HG02571 (cell line): ENCODE measurements at regions not wholly inside any gene's neighbourhood (a gene's known extent, or its start where the extent isn't known, plus 50 kb on each side); places are given as distances from the start of the nearest gene placed in this dataset.
A peak's percentile ranks its signal among the peaks of the same experiment; 100 is the strongest.

ENCODE experiments used
- ATAC-seq: cut with Tn5 transposase; IDR thresholded peaks from one replicate; pipeline ENCODE4 v1.9.1; 2021; ENCODE audit warnings: mild to moderate bottlenecking, moderate library complexity; ENCODE audit not compliant: unreplicated experiment

GRCh38 chr2:53452400-53452799, 315.2 kb upstream of the CHAC2 start:
- no peak for ATAC-seq

GRCh38 chr2:53450923-53451322, 316.7 kb upstream of the CHAC2 start:
- no peak for ATAC-seq

- no peak for ATAC-seq
Measured at GRCh38 chr2:53448591-53448990, 319.0 kb upstream of the CHAC2 start.

GRCh38 chr2:53448086-53448485, 319.5 kb upstream of the CHAC2 start:
- ATAC-seq: no peak

GRCh38 chr2:53445383-53446070, 322.1 kb upstream of the CHAC2 start:
- peak; percentile 89 for ATAC-seq

- no peak for ATAC-seq
Measured at GRCh38 chr2:53442783-53443182, 324.8 kb upstream of the CHAC2 start.

GRCh38 chr2:53442093-53442492, 325.5 kb upstream of the CHAC2 start:
- no peak for ATAC-seq

GRCh38 chr2:53438692-53439091, 328.9 kb upstream of the CHAC2 start:
- no peak for ATAC-seq

- no peak for ATAC-seq
Measured at GRCh38 chr2:53438100-53438499, 329.5 kb upstream of the CHAC2 start.

GRCh38 chr2:53437371-53437770, 330.2 kb upstream of the CHAC2 start:
- ATAC-seq: no peak

GRCh38 chr2:53436882-53437281, 330.7 kb upstream of the CHAC2 start:
- ATAC-seq: no peak

GRCh38 chr2:53435610-53436009, 332.0 kb upstream of the CHAC2 start:
- no peak for ATAC-seq

GRCh38 chr2:53434466-53434865, 333.1 kb upstream of the CHAC2 start:
- ATAC-seq: no peak

GRCh38 chr2:53432936-53433335, 334.7 kb upstream of the CHAC2 start:
- ATAC-seq: no peak

- no peak for ATAC-seq
Measured at GRCh38 chr2:53429901-53430300, 337.7 kb upstream of the CHAC2 start.

- peak; percentile 66 for ATAC-seq
Measured at GRCh38 chr2:53424902-53425301, 342.7 kb upstream of the CHAC2 start.

GRCh38 chr2:53423465-53423864, 344.1 kb upstream of the CHAC2 start:
- ATAC-seq: no peak

- ATAC-seq: no peak
Measured at GRCh38 chr2:53422979-53423378, 344.6 kb upstream of the CHAC2 start.

- ATAC-seq: no peak
Measured at GRCh38 chr2:53417385-53417784, 350.2 kb upstream of the CHAC2 start.

- ATAC-seq: no peak
Measured at GRCh38 chr2:53407363-53408080, 360.1 kb upstream of the CHAC2 start.

GRCh38 chr2:53403792-53404413, 363.7 kb upstream of the CHAC2 start:
- ATAC-seq: no peak

- no peak for ATAC-seq
Measured at GRCh38 chr2:53397085-53397484, 370.5 kb upstream of the CHAC2 start.
